ENCODE measurements at regions not wholly inside any gene's neighbourhood (a gene's known extent, or its start where the extent isn't known, plus 50 kb on each side); places are given as distances from the start of the nearest gene placed in this dataset.
"Not testable (repeated sequence)": the region's sequence is repeated elsewhere in the genome, so short reads cannot be mapped to it uniquely, and the experiment has no call there.

- no peak for DNase-seq (ENCODE audit: low spot score)
Measured at GRCh38 chr13:38159710-38160109, 189.9 kb upstream of the UFM1 start.

GRCh38 chr13:38147050-38147449 is 202.6 kb upstream of the UFM1 start:
- peak; percentile 22 for DNase-seq (ENCODE audit: low spot score)

GRCh38 chr13:38141792-38142191 is 207.9 kb upstream of the UFM1 start:
- DNase-seq (ENCODE audit: low spot score): no peak

- DNase-seq (ENCODE audit: low spot score): no peak
Measured at GRCh38 chr13:38135592-38135991, 214.1 kb upstream of the UFM1 start.

- no peak for DNase-seq (ENCODE audit: low spot score)
Measured at GRCh38 chr13:38121267-38121666, 228.4 kb upstream of the UFM1 start.

- no peak for DNase-seq (ENCODE audit: low spot score)
Measured at GRCh38 chr13:38103851-38104250, 234.3 kb upstream of the TRPC4 start.

- no peak for DNase-seq (ENCODE audit: low spot score)
Measured at GRCh38 chr13:38099751-38100150, 230.2 kb upstream of the TRPC4 start.

GRCh38 chr13:38093425-38093824 is 223.9 kb upstream of the TRPC4 start:
- DNase-seq (ENCODE audit: low spot score): no peak

GRCh38 chr13:38090913-38091312 is 221.3 kb upstream of the TRPC4 start:
- DNase-seq (ENCODE audit: low spot score): no peak

- no peak for DNase-seq (ENCODE audit: low spot score)
Measured at GRCh38 chr13:38086721-38087120, 217.1 kb upstream of the TRPC4 start.

GRCh38 chr13:38086013-38086412 is 216.4 kb upstream of the TRPC4 start:
- no peak for DNase-seq (ENCODE audit: low spot score)

- DNase-seq (ENCODE audit: low spot score): no peak
Measured at GRCh38 chr13:38073931-38074330, 204.4 kb upstream of the TRPC4 start.

GRCh38 chr13:38072696-38073095 is 203.1 kb upstream of the TRPC4 start:
- DNase-seq (ENCODE audit: low spot score): no peak

- DNase-seq (ENCODE audit: low spot score): not testable (repeated sequence)
Measured at GRCh38 chr13:38071340-38071739, 201.8 kb upstream of the TRPC4 start.

GRCh38 chr13:38053896-38054295 is 184.3 kb upstream of the TRPC4 start:
- peak; percentile 6 for DNase-seq (ENCODE audit: low spot score)

GRCh38 chr13:38046049-38046376 is 176.4 kb upstream of the TRPC4 start:
- no peak for DNase-seq (ENCODE audit: low spot score)

- DNase-seq (ENCODE audit: low spot score): no peak
Measured at GRCh38 chr13:38045278-38046048, 175.9 kb upstream of the TRPC4 start.

- DNase-seq (ENCODE audit: low spot score): no peak
Measured at GRCh38 chr13:38044067-38044466, 174.5 kb upstream of the TRPC4 start.

GRCh38 chr13:38042771-38043170 is 173.2 kb upstream of the TRPC4 start:
- peak; percentile 58 for DNase-seq (ENCODE audit: low spot score)

GRCh38 chr13:38024431-38024830 is 154.9 kb upstream of the TRPC4 start:
- no peak for DNase-seq (ENCODE audit: low spot score)

- no peak for DNase-seq (ENCODE audit: low spot score)
Measured at GRCh38 chr13:38017320-38017719, 147.7 kb upstream of the TRPC4 start.

- DNase-seq (ENCODE audit: low spot score): no peak
Measured at GRCh38 chr13:38013676-38014075, 144.1 kb upstream of the TRPC4 start.

GRCh38 chr13:38012096-38012495 is 142.5 kb upstream of the TRPC4 start:
- no peak for DNase-seq (ENCODE audit: low spot score)

- DNase-seq (ENCODE audit: low spot score): no peak
Measured at GRCh38 chr13:38008636-38009035, 139.1 kb upstream of the TRPC4 start.
